HepG2 (cell line): ENCODE measurements at regions not wholly inside any gene's neighbourhood (a gene's known extent, or its start where the extent isn't known, plus 50 kb on each side); places are given as distances from the start of the nearest gene placed in this dataset.

Experiments used
- ATAC-seq: fragments of 200-7000 bp; cut with Tn5 transposase; 3 replicates; pipeline ENCODE4 v1.9.1; 2020; ENCODE audit warnings: mild to moderate bottlenecking, moderate library complexity
- BruUV-seq: library from RNA; stranded (reverse); fragments of 400-500 nt; replicated peaks from 2 replicates; lab custom pipeline; 2021; lab: Mats Ljungman, UMichigan
- CTCF ChIA-PET: fragments of 300-600 bp; formaldehyde crosslinking; extraction: SDS; loops from one replicate; lab custom pipeline; 2021; ENCODE audit warnings: low total read pairs, inconsistent platforms, low intra/inter-chr PET ratio; lab: Yijun Ruan, JAX
- POLR2A ChIA-PET: fragments of 350-600 bp; sonication (Branson Sonifier 250); formaldehyde crosslinking; loops from one replicate; lab custom pipeline; 2020; ENCODE audit warnings: antibody characterized with exemption, inconsistent platforms; lab: Yijun Ruan, JAX
- DNase-seq: peaks from one replicate; pipeline ENCODE4 v3.0.0-alpha.2; 2015; ENCODE audit warnings: low spot score
- FAIRE-seq: peaks from 3 replicates; lab custom pipeline; 2011; peaks lifted over from hg19 to GRCh38; lab: Jason Lieb, UNC
- H2AFZ ChIP-seq: one replicate; pipeline ENCODE4 v1.6.1; 2011; ENCODE audit warnings: low read length, inconsistent platforms
- H3K27ac ChIP-seq: fragments of 300-600 bp; 3 replicates; pipeline ENCODE4 v1.8.0; 2011; ENCODE audit warnings: mixed run types, mild to moderate bottlenecking, mixed read lengths, low read length, inconsistent platforms; ENCODE audit not compliant: insufficient read depth; ENCODE audit errors: extremely low read length
- H3K27me3 ChIP-seq, 2 experiments: fragments of 200-600 bp in 1 of 2; 2 replicates in 1 of 2; 3 replicates in 1 of 2; pipeline versions ENCODE4 v1.6.0 to v1.8.0; 2011; ENCODE audit warnings: low read length in 2 of 2, mild to moderate bottlenecking in 2 of 2, moderate library complexity in 2 of 2, inconsistent platforms in 1 of 2; ENCODE audit not compliant: insufficient read depth in 2 of 2, control insufficient read depth in 1 of 2
- H3K36me3 ChIP-seq, 2 experiments: fragments of 200-600 bp in 1 of 2; replicated peaks in 1 of 2; 2 replicates in 1 of 2; 3 replicates in 1 of 2; pipeline versions ENCODE4 v1.5.1 to v1.8.0; 2011; ENCODE audit warnings: low read length in 2 of 2, inconsistent platforms in 1 of 2; ENCODE audit not compliant: insufficient read depth in 2 of 2, control insufficient read depth in 1 of 2
- H3K4me1 ChIP-seq: 2 replicates; pipeline ENCODE4 v1.5.1; 2012; ENCODE audit warnings: low read length, inconsistent platforms; ENCODE audit not compliant: insufficient read depth
- H3K4me2 ChIP-seq: 2 replicates; pipeline ENCODE4 v1.6.0; 2011; ENCODE audit warnings: low read depth, low read length, inconsistent platforms
- H3K4me3 ChIP-seq, 3 experiments: fragments of 200-600 bp in 1 of 3; sonication (generic), shearing (Covaris generic) in 1 of 3; replicated peaks in 1 of 3; 2 replicates each; pipeline ENCODE4 v1.5.1; 2011 to 2016; ENCODE audit warnings: low read length in 3 of 3, inconsistent platforms in 2 of 3, low read depth in 2 of 3, mild to moderate bottlenecking in 2 of 3, control low read depth in 1 of 3, mixed read lengths in 1 of 3; ENCODE audit not compliant: insufficient read depth in 1 of 3
- H3K79me2 ChIP-seq: one replicate; pipeline ENCODE4 v1.6.1; 2011; ENCODE audit warnings: low read length, inconsistent platforms; ENCODE audit not compliant: insufficient read depth
- H3K9ac ChIP-seq: 2 replicates; pipeline ENCODE4 v1.6.0; 2011; ENCODE audit warnings: mild to moderate bottlenecking, low read depth, low read length, inconsistent platforms; ENCODE audit not compliant: insufficient read depth
- H3K9me3 ChIP-seq: 2 replicates; pipeline ENCODE4 v1.5.1; 2012; ENCODE audit warnings: mild to moderate bottlenecking, low read length
- H4K20me1 ChIP-seq: 2 replicates; pipeline ENCODE4 v1.6.0; 2011; ENCODE audit warnings: inconsistent platforms, mild to moderate bottlenecking, low read length, moderate library complexity; ENCODE audit not compliant: insufficient read depth
- CEBPG ChIP-seq: IDR thresholded peaks from 2 replicates; pipeline ENCODE4 v1.6.1; 2016
- CHCHD3 ChIP-seq: sonication (generic); formaldehyde crosslinking; IDR thresholded peaks from 2 replicates; pipeline ENCODE4 v1.8.0; 2022; ENCODE audit warnings: mild to moderate bottlenecking, missing genetic modification reagents, moderate library complexity
- HMG20A ChIP-seq: IDR thresholded peaks from 2 replicates; pipeline ENCODE4 v1.6.1; 2016; ENCODE audit warnings: borderline replicate concordance
- IKZF5 ChIP-seq: IDR thresholded peaks from 2 replicates; pipeline ENCODE4 v1.6.1; 2018; ENCODE audit warnings: missing genetic modification reagents, mild to moderate bottlenecking, missing compliant biosample characterization
- IRX3 ChIP-seq: sonication (generic); formaldehyde crosslinking; IDR thresholded peaks from 2 replicates; pipeline ENCODE4 v1.8.1; 2023; ENCODE audit warnings: mild to moderate bottlenecking, low read depth, missing genetic modification reagents, borderline replicate concordance
- NFE2 ChIP-seq: sonication (generic); formaldehyde crosslinking; IDR thresholded peaks from 2 replicates; pipeline ENCODE4 v1.4.0; 2020; ENCODE audit warnings: missing genetic modification reagents
- PAXIP1 ChIP-seq: sonication (generic); formaldehyde crosslinking; conservative IDR thresholded peaks from 2 replicates; pipeline ENCODE4 v1.4.0; 2020; ENCODE audit warnings: mild to moderate bottlenecking, missing genetic modification reagents, moderate library complexity
- PRPF4 ChIP-seq: fragments of 200-400 bp; formaldehyde crosslinking; IDR thresholded peaks from 2 replicates; pipeline ENCODE4 v1.6.1; 2016; ENCODE audit warnings: low read length, low read depth; ENCODE audit not compliant: poor library complexity, severe bottlenecking
- ZMYM4 ChIP-seq: sonication (generic); formaldehyde crosslinking; IDR thresholded peaks from 2 replicates; pipeline ENCODE4 v1.8.1; 2023; ENCODE audit warnings: mild to moderate bottlenecking, missing genetic modification reagents
- ZNF326 ChIP-seq: sonication (generic); formaldehyde crosslinking; IDR thresholded peaks from 2 replicates; pipeline ENCODE4 v1.4.0; 2020; ENCODE audit warnings: missing genetic modification reagents, borderline replicate concordance
- ZNF431 ChIP-seq: sonication (generic); formaldehyde crosslinking; IDR thresholded peaks from 2 replicates; pipeline ENCODE4 v1.9.0; 2022; ENCODE audit warnings: missing genetic modification reagents, low read depth, mild to moderate bottlenecking, borderline replicate concordance
- WGBS: methylation state at CpG from one replicate; pipeline ENCODE4 v1.1.6; 2017; ENCODE audit warnings: low lambda C conversion rate; 5-methylcytosine and 5-hydroxymethylcytosine counted together
- in situ Hi-C: cut with HindIII; loops from 2 replicates; pipeline ENCODE4 v1.10.0; 2017; ENCODE audit warnings: low pct_unique_long_range_greater_than_20kb; ENCODE audit not compliant: extremely low pct_ligation_motif_present
- intact Hi-C: fragments of 100-400 bp; cut with micrococcal nuclease; formaldehyde crosslinking; loops from one replicate; pipeline ENCODE4 v1.10.0; 2022; ENCODE audit not compliant: unreplicated experiment

DNA sequence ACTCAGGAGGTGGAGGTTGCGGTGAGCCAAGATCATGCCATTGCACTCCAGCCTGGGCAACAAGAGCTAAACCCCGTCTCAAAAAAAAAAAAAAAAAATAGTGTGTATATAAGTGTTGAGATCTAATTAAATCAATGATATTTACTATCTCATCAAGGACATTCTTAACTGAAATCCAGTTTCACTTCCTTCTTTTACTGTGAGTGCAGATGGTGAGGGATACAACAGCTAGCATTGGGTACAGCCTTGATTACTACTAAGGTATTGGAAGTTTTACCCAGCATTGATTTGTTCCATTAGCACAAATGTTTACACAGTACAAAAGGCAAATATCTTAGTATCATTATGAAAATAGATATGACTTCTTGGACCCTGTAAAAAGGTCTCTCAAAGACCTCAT lies 546.6 kb downstream of the KCTD12 start (continued):
- no peak for TF ChIP-seq CEBPG
- no peak for TF ChIP-seq IRX3 (CRISPR knock-in tag)

DNA sequence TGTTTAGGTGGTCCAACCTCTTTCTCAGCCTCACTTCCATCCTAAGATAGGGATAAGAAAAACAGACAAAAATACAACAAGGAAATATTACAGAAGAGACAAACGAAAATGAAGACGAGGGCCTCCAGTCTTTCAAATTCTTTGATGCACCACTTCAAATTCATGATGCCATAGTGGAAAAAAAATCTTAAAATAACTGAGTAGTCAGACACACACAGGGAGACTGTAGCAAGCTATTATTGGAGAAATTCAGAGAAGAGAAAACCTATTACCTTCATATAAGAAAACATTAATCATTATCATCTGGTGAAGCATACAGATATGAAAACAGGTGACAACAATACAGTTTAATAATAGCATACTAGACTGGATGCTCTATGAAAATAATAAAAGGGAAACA lies 548.2 kb downstream of the KCTD12 start:
- no TSS peak for BruUV-seq
- CTCF ChIA-PET, result no interaction called here
- FAIRE-seq, result no peak

DNA sequence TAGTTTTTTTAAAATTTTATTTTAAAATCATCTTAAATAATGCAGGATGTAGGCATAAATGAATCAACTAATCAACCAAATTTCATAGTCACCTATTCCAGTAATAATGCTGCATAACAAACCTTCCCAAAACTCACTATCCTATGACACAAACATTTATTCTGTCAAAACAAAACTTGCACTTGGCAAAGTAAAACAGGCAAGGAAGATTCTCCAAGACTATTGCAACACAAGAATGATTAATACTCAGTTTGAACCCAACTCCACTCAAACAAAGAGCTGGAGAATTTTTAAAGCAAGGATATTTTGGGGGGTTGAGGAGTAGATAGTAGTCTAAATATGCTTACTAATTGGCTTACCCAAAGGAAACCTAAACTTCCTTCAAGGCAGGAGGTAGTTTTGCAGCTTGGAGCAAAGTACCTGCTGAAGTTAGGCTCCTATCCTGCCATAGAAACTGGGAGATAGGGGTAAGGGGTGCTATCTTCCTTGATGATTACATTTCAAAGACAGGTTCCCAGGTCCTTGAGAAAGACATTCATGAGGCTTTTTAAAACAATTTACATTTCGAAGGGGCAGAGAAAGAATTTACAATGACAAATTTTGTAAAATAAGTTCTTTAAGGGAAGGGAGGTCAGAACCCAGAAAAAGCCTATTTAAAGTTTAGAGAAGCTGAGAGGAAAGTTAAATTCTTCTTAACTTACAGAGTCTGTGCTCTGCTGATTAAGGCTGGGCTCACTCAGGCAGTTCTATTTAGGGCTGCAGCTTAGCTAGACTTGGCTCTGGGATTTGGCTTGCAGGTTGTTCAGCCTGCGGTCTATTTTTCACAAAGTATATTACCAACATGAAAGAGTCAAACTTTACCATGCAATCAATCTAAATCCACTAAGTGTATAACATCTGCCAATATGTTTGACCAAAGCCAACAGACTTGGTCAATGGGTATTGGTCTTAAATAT lies 549.0 kb downstream of the KCTD12 start:
- H3K4me1 ChIP-seq, result no peaks in the 10 kb centered on the region
- no peak for FAIRE-seq
- POLR2A ChIA-PET, result no interaction called here
- no peak overlapping the region for H2AFZ ChIP-seq
- H3K4me2 ChIP-seq, result no peak overlapping the region
- 25% methylated on average over 2 of the region's 2 CpGs for WGBS
- no peak for ATAC-seq
- no peak for DNase-seq
- H3K4me3 ChIP-seq, result no peak overlapping the region
- H3K9me3 ChIP-seq, result no peaks in the 10 kb centered on the region
- no peaks in the 10 kb centered on the region for H3K27me3 ChIP-seq
- H4K20me1 ChIP-seq, result no peaks in the 10 kb centered on the region
- CTCF ChIA-PET, result no interaction called here
- in situ Hi-C loops (no loop called here), intact Hi-C loops (no loop called here)
- no peak overlapping the region for H3K9ac ChIP-seq
- H3K27ac ChIP-seq, result no peak overlapping the region
- H3K79me2 ChIP-seq, result no peaks in the 10 kb centered on the region
- H3K36me3 ChIP-seq, result no peaks in the 10 kb centered on the region
- TF ChIP-seq PRPF4 (no peak), PAXIP1 (CRISPR knock-in tag) (no peak), CHCHD3 (no peak), IKZF5 (CRISPR knock-in tag) (no peak)
- BruUV-seq, result no TSS peak

More for the DNA sequence above, 548.2 kb downstream of the KCTD12 start:
- H3K27ac ChIP-seq, result no peak overlapping the region
- no peaks in the 10 kb centered on the region for H3K79me2 ChIP-seq
- no peaks in the 10 kb centered on the region for H3K9me3 ChIP-seq
- TF ChIP-seq HMG20A (no peak), ZMYM4 (CRISPR knock-in tag) (no peak), ZNF431 (CRISPR knock-in tag) (no peak), ZNF326 (CRISPR knock-in tag) (no peak), NFE2 (CRISPR knock-in tag) (no peak)
- in situ Hi-C loops (no loop called here), intact Hi-C loops (no loop called here)
- no peaks in the 10 kb centered on the region for H3K36me3 ChIP-seq
- 0% methylated on average over 2 of the region's 2 CpGs for WGBS
- H2AFZ ChIP-seq, result no peak overlapping the region
- no peaks in the 10 kb centered on the region for H3K4me1 ChIP-seq
- no peaks in the 10 kb centered on the region for H3K27me3 ChIP-seq
- H3K4me2 ChIP-seq, result no peak overlapping the region
- POLR2A ChIA-PET, result no interaction called here
- H3K4me3 ChIP-seq, result no peak overlapping the region
- no peak for ATAC-seq
- H3K9ac ChIP-seq, result no peak overlapping the region
- H4K20me1 ChIP-seq, result no peaks in the 10 kb centered on the region
- no peak for DNase-seq
